ENCODE measurements at regions not wholly inside any gene's neighbourhood (a gene's known extent, or its start where the extent isn't known, plus 50 kb on each side); places are given as distances from the start of the nearest gene placed in this dataset.

- TF ChIP-seq CTCF (IDR thresholded peaks at IDR 0.05; ENCODE audit: low read depth, low read length), result no peak
- no peaks in the 10 kb centered on the region for H3K27me3 ChIP-seq
- no peaks in the 10 kb centered on the region for H3K36me3 ChIP-seq
- H3K4me3 ChIP-seq, result no peak overlapping the region
- peaks cover 8% of the 10 kb centered on the region for H3K4me1 ChIP-seq (ENCODE audit: low read depth)
- no peak for DNase-seq (ENCODE audit: low read depth in 1 of 2, low spot score in 1 of 2)
- H3K9me3 ChIP-seq (ENCODE audit: low read depth), result no peaks in the 10 kb centered on the region
- H3K27ac ChIP-seq, result no peak overlapping the region
Measured at GRCh38 chr7:47643716-47644400, 61.9 kb upstream of the TNS3 start.

- Histone ChIP-seq H3K4me3 (no peak overlapping the region), H3K36me3 (no peaks in the 10 kb centered on the region), H3K9me3 (ENCODE audit: low read depth) (no peaks in the 10 kb centered on the region), H3K27me3 (no peaks in the 10 kb centered on the region), H3K27ac (no peak overlapping the region), H3K4me1 (ENCODE audit: low read depth) (peaks cover 8% of the 10 kb centered on the region)
- no peak for TF ChIP-seq CTCF (IDR thresholded peaks at IDR 0.05; ENCODE audit: low read depth, low read length)
- DNase-seq (ENCODE audit: low read depth in 1 of 2, low spot score in 1 of 2), result no peak
Measured at GRCh38 chr7:47640265-47640664, 58.4 kb upstream of the TNS3 start.

- no peak overlapping the region for H3K4me3 ChIP-seq
- H3K36me3 ChIP-seq, result no peaks in the 10 kb centered on the region
- no peak overlapping the region for H3K27ac ChIP-seq
- no peak for DNase-seq (ENCODE audit: low read depth in 1 of 2, low spot score in 1 of 2)
- H3K4me1 ChIP-seq (ENCODE audit: low read depth), result peaks cover 8% of the 10 kb centered on the region
- TF ChIP-seq CTCF (IDR thresholded peaks at IDR 0.05; ENCODE audit: low read depth, low read length), result no peak
- no peaks in the 10 kb centered on the region for H3K27me3 ChIP-seq
- H3K9me3 ChIP-seq (ENCODE audit: low read depth), result no peaks in the 10 kb centered on the region
Measured at GRCh38 chr7:47639495-47640110, 57.7 kb upstream of the TNS3 start.

GRCh38 chr7:47638679-47639315, 56.9 kb upstream of the TNS3 start:
- no peaks in the 10 kb centered on the region for H3K9me3 ChIP-seq (ENCODE audit: low read depth)
- H3K4me3 ChIP-seq, result no peak overlapping the region
- H3K27me3 ChIP-seq, result no peaks in the 10 kb centered on the region
- peak in 1 of 2 donors; percentile 72 for DNase-seq (ENCODE audit: low read depth in 1 of 2, low spot score in 1 of 2)
- H3K36me3 ChIP-seq, result no peaks in the 10 kb centered on the region
- H3K27ac ChIP-seq, result no peak overlapping the region
- H3K4me1 ChIP-seq (ENCODE audit: low read depth), result peaks cover 8% of the 10 kb centered on the region
- TF ChIP-seq CTCF (IDR thresholded peaks at IDR 0.05; ENCODE audit: low read depth, low read length), result no peak

GRCh38 chr7:47636433-47637175, 54.7 kb upstream of the TNS3 start:
- peak in 1 of 2 donors; percentile 25 for DNase-seq (ENCODE audit: low read depth in 1 of 2, low spot score in 1 of 2)
- no peak for TF ChIP-seq CTCF (IDR thresholded peaks at IDR 0.05; ENCODE audit: low read depth, low read length)
- Histone ChIP-seq H3K9me3 (ENCODE audit: low read depth) (no peaks in the 10 kb centered on the region), H3K36me3 (no peaks in the 10 kb centered on the region), H3K4me1 (ENCODE audit: low read depth) (peaks cover 8% of the 10 kb centered on the region), H3K27ac (peak overlapping the region; percentile 25), H3K27me3 (no peaks in the 10 kb centered on the region), H3K4me3 (no peak overlapping the region)
